ENCODE measurements at regions not wholly inside any gene's neighbourhood (a gene's known extent, or its start where the extent isn't known, plus 50 kb on each side); places are given as distances from the start of the nearest gene placed in this dataset.

DNA sequence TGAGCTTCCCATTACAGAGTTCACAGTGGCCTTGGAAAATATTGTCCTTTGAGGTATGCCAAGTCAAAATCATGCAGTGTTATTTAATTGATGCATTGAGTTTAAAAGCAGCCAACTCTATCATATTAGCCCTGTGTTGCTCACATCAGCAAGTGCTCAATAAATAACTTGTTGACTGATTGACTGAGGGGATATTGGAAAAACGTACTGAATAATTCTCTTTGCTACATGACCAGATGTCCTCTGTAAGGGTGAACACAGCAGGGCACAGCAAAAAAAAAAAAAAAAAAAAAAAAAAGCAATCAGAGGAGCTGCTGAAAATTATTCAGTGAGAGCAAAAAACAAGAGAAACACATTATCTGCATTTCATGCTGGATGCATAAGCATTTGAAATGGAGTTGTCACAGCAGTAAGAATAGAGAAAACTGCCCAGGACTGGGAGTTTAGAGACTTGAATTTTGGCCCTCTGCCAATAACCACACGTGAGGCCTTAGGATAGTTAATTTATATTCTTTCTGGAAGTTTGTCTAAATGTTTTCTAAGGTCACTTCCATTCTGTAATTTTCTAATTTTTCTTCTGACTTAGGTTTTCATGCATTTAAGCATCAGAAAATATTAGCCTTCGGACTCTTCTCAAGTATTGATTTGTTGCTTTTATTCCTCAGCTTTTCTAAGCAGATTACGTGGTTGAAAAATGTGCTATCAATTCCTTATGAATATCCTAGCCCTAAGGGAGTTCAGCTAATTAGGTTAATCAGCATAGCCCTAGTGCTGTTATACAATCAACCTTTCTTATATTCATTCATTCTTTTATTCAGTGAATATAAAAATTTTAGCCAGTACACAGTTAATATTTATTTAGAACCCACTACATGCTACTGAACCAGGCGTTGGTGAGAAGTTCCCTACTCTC lies 246.8 kb upstream of the STXBP5 start:
- DNase-seq: no peak
- WGBS, 2 donors: 62 to 72% methylated on average over 5 of the region's 5 CpGs
- no peaks in the 10 kb centered on the region for H3K4me1 ChIP-seq
- no peaks in the 10 kb centered on the region for H3K36me3 ChIP-seq (ENCODE audit: low read depth, missing control alignments)
- TF ChIP-seq, protein P1, sequence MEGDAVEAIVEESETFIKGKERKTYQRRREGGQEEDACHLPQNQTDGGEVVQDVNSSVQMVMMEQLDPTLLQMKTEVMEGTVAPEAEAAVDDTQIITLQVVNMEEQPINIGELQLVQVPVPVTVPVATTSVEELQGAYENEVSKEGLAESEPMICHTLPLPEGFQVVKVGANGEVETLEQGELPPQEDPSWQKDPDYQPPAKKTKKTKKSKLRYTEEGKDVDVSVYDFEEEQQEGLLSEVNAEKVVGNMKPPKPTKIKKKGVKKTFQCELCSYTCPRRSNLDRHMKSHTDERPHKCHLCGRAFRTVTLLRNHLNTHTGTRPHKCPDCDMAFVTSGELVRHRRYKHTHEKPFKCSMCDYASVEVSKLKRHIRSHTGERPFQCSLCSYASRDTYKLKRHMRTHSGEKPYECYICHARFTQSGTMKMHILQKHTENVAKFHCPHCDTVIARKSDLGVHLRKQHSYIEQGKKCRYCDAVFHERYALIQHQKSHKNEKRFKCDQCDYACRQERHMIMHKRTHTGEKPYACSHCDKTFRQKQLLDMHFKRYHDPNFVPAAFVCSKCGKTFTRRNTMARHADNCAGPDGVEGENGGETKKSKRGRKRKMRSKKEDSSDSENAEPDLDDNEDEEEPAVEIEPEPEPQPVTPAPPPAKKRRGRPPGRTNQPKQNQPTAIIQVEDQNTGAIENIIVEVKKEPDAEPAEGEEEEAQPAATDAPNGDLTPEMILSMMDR (IDR thresholded peaks at IDR 0.05): no peak
- no peak for TF ChIP-seq POLR2A (IDR thresholded peaks at IDR 0.05)
- H3K27me3 ChIP-seq: no peaks in the 10 kb centered on the region
- H3K4me3 ChIP-seq: no peak overlapping the region
- intact Hi-C loops (cut with DNase I; ENCODE audit: low total_unique reads): no loop called here
- H3K27ac ChIP-seq: no peak overlapping the region
- H3K9me3 ChIP-seq: no peaks in the 10 kb centered on the region

DNA sequence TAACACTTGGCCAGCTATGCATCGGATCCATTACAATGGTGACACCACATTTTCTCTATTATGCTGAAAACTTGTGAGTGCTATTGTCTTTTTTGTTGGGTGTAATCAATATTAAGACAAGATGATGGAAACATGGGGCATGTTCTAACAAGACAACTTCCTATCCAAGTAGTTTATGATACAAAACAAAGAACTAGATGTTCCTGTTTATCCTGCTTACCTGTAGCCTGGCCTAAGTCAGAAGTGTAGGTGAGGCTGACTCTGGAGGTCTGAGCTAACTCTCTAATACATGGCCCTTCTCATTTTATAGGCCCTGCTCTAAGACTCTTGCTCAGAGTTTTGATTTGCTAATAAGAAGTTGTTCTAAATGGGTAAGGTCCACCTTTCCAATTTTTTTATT lies 242.4 kb upstream of the STXBP5 start:
- no peak for DNase-seq
- intact Hi-C loops (cut with DNase I; ENCODE audit: low total_unique reads): no loop called here
- H3K4me1 ChIP-seq: no peaks in the 10 kb centered on the region
- H3K9me3 ChIP-seq: no peaks in the 10 kb centered on the region
- WGBS, 2 donors: 83 to 94% methylated on average over 1 of the region's 1 CpG
- no peaks in the 10 kb centered on the region for H3K36me3 ChIP-seq (ENCODE audit: low read depth, missing control alignments)
- H3K27ac ChIP-seq: no peak overlapping the region
- H3K27me3 ChIP-seq: no peaks in the 10 kb centered on the region
- no peak overlapping the region for H3K4me3 ChIP-seq
- TF ChIP-seq, protein P1 (IDR thresholded peaks at IDR 0.05): no peak
- no peak for TF ChIP-seq POLR2A (IDR thresholded peaks at IDR 0.05)

DNA sequence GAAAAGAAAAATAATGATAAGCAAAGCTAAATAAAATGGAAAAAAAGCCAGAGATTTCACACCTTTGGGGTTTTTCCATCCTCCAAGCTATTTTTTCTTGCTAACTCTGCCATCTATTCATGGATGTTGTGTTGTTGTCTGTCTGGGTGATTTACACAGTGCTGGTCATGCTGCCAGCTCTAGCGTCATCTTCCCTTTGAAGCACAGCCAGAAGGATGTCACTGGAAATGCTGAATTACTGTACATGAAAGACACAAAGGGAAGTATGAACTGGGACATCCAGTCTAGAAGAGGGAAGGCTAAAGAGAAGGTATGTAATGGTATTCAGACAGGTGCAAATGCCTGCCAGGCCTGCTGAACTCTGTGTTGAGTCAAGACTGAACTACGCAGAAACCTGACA lies 241.9 kb upstream of the STXBP5 start:
- DNase-seq: no peak
- no peak overlapping the region for H3K27ac ChIP-seq
- H3K4me3 ChIP-seq: no peak overlapping the region
- no peaks in the 10 kb centered on the region for H3K4me1 ChIP-seq
- H3K27me3 ChIP-seq: no peaks in the 10 kb centered on the region
- TF ChIP-seq, protein P1 (IDR thresholded peaks at IDR 0.05): no peak
- TF ChIP-seq POLR2A (IDR thresholded peaks at IDR 0.05): no peak
- H3K9me3 ChIP-seq: no peaks in the 10 kb centered on the region
- H3K36me3 ChIP-seq (ENCODE audit: low read depth, missing control alignments): no peaks in the 10 kb centered on the region
- 82 to 85% methylated on average over 2 of the region's 2 CpGs for WGBS, 2 donors
- intact Hi-C loops (cut with DNase I; ENCODE audit: low total_unique reads): no loop called here

DNA sequence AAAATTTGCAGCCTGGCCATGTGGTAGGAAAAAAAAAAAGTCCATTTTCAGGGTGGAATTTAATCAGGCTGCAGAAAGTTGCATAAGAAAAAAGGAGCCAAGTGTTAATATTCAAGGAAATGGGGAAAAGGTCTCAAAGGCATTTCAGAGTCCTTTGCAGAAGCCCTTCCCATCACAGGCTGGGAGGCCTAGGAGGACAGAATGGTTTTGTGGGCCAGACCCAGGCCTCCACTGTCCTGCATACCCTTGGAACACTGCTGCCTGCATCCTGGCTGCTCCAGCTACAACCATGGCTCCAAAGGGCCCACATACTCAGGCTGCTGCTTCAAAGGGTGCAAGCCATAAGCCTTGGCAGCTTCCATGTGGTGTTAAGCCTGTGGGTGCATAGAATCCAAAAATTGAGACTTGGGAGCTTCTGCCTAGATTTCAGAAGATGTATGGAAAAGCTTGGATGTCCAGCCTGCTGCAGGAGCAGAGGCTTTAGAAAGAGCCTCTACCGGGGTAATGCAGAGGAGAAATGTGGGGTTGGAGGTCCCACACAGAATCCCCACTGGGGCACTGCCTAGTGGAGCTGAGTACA lies 239.0 kb upstream of the STXBP5 start:
- H3K36me3 ChIP-seq (ENCODE audit: low read depth, missing control alignments): no peaks in the 10 kb centered on the region
- intact Hi-C loops (cut with DNase I; ENCODE audit: low total_unique reads): no loop called here
- H3K27me3 ChIP-seq: no peaks in the 10 kb centered on the region
- TF ChIP-seq, protein P1 (IDR thresholded peaks at IDR 0.05): no peak
- no peak for TF ChIP-seq POLR2A (IDR thresholded peaks at IDR 0.05)
- no peaks in the 10 kb centered on the region for H3K4me1 ChIP-seq
- H3K9me3 ChIP-seq: no peaks in the 10 kb centered on the region
- WGBS, 2 donors: 84 to 100% methylated on average over 1 of the region's 1 CpG
- no peak overlapping the region for H3K4me3 ChIP-seq
- no peak overlapping the region for H3K27ac ChIP-seq
- DNase-seq: no peak
